Adrenal gland (tissue), 5 donors: ENCODE measurements at regions not wholly inside any gene's neighbourhood (a gene's known extent, or its start where the extent isn't known, plus 50 kb on each side); places are given as distances from the start of the nearest gene placed in this dataset.

Experiments
- CTCF ChIP-seq, 6 experiments: fragments of 450-650 bp in 4 of 6; fragments of 200-600 bp in 2 of 6; sonication (generic) in 1 of 6; IDR thresholded peaks; 1 replicate in 5 of 6; 2 replicates in 1 of 6; pipeline versions ENCODE4 v1.5.1 to v1.8.0; 2016 to 2021; ENCODE audit warnings: antibody characterized with exemption in 6 of 6, mild to moderate bottlenecking in 2 of 6, moderate library complexity in 1 of 6
- POLR2A ChIP-seq, 2 donors: fragments of 450-650 bp; IDR thresholded peaks; one replicate each; pipeline ENCODE4 v1.6.1; 2017; ENCODE audit warnings: antibody characterized with exemption in 2 of 2, mild to moderate bottlenecking in 2 of 2, moderate library complexity in 1 of 2
- donor health status: DM: no; HTN: no; CAD: no.

GRCh38 chr1:56413671-56414199 is 165.6 kb downstream of the PLPP3 start:
- TF ChIP-seq CTCF (IDR thresholded peaks at IDR 0.05) (no peak), POLR2A (IDR thresholded peaks at IDR 0.05) (no peak)
